Astrocyte (in vitro differentiated cells and primary cell): ENCODE measurements at regions not wholly inside any gene's neighbourhood (a gene's known extent, or its start where the extent isn't known, plus 50 kb on each side); places are given as distances from the start of the nearest gene placed in this dataset.
"Not testable (repeated sequence)": the region's sequence is repeated elsewhere in the genome, so short reads cannot be mapped to it uniquely, and the experiment has no call there.

Experiments used
- CTCF ChIP-seq: IDR thresholded peaks from 2 replicates; pipeline ENCODE4 v1.5.1; 2011; ENCODE audit warnings: low read depth, mild to moderate bottlenecking, inconsistent platforms, low read length, moderate library complexity; ENCODE audit not compliant: insufficient read depth
- EZH2 ChIP-seq: IDR thresholded peaks from 2 replicates; pipeline ENCODE4 v1.6.1; 2012; ENCODE audit warnings: mild to moderate bottlenecking, low read length, inconsistent platforms; ENCODE audit not compliant: insufficient read depth

DNA sequence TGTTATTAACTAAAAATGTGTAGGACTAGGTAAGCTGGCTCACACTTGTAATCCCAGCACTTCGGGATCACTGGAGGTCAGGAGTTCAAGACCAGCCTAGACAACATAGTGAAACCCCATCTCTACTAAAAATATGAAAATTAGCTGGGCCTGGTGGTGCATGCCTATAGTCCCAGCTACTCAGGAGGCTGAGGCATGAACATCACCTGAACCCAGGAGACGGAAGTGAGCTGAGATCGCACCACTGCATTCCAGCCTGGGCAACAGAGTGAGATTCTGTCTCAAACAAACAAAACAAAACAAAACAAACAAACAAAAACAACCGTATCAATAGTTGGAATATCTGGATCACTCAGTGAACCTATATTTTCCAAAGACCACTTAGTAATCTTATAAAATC is 4759.1 kb upstream of the OR11H1 start:
- not testable (repeated sequence) for TF ChIP-seq CTCF, EZH2
